HEK293T (cell line): ENCODE measurements at regions not wholly inside any gene's neighbourhood (a gene's known extent, or its start where the extent isn't known, plus 50 kb on each side); places are given as distances from the start of the nearest gene placed in this dataset.

Source experiments
- ARNT ChIP-seq: fragments of 450-650 bp; IDR thresholded peaks from 2 replicates; pipeline ENCODE4 v1.6.1; 2017; ENCODE audit warnings: mild to moderate bottlenecking
- CTBP1 ChIP-seq: fragments of 450-650 bp; IDR thresholded peaks from 2 replicates; pipeline ENCODE4 v1.6.1; 2016; ENCODE audit warnings: borderline replicate concordance
- FOXA1 ChIP-seq: fragments of 450-650 bp; IDR thresholded peaks from 2 replicates; pipeline ENCODE4 v1.6.1; 2016; ENCODE audit warnings: mild to moderate bottlenecking
- FOXK2 ChIP-seq: fragments of 450-650 bp; IDR thresholded peaks from 2 replicates; pipeline ENCODE4 v1.6.1; 2016; ENCODE audit warnings: mild to moderate bottlenecking
- FOXM1 ChIP-seq: fragments of 450-650 bp; IDR thresholded peaks from 2 replicates; pipeline ENCODE4 v1.6.1; 2017; ENCODE audit warnings: mild to moderate bottlenecking, borderline replicate concordance
- HDGF ChIP-seq: fragments of 450-650 bp; IDR thresholded peaks from 2 replicates; pipeline ENCODE4 v1.6.1; 2017; ENCODE audit warnings: antibody characterized with exemption, borderline replicate concordance
- SUZ12 ChIP-seq: fragments of 450-650 bp; IDR thresholded peaks from 2 replicates; pipeline ENCODE4 v1.6.1; 2016; ENCODE audit warnings: mild to moderate bottlenecking
- TARDBP ChIP-seq: fragments of 450-650 bp; IDR thresholded peaks from 2 replicates; pipeline ENCODE4 v1.6.1; 2016
- ZNF384 ChIP-seq: fragments of 450-650 bp; IDR thresholded peaks from 2 replicates; pipeline ENCODE4 v1.6.1; 2016

GRCh38 chr2:81598453-81598852 lies 1293.9 kb upstream of the LRRTM1 start:
- no peak for TF ChIP-seq CTBP1
- TF ChIP-seq ZNF384, result no peak
- TF ChIP-seq FOXM1, result no peak
- TF ChIP-seq TARDBP, result no peak
- no peak for TF ChIP-seq SUZ12
- TF ChIP-seq HDGF, result no peak
- TF ChIP-seq FOXK2, result no peak
- no peak for TF ChIP-seq ARNT
- no peak for TF ChIP-seq FOXA1
